ENCODE measurements at regions not wholly inside any gene's neighbourhood (a gene's known extent, or its start where the extent isn't known, plus 50 kb on each side); places are given as distances from the start of the nearest gene placed in this dataset.

DNA sequence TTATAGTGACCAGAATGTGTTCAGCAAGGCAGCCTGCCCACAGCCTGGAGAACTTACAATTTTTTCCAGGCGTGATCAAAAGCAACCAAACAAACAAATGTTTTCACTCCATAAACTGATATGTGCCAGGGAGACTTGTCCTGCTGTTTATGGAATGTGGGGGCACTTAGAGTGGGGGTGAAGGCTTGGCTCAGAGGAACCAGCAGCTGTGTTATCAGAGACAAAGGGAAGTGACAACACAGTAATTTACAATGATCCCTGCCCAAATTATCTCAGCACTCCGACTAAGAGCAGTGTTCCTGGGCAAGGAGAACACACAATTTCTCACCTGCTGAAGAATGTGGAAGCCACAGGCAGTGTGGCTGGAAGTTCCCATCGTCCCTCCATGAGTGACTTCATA is 429.1 kb upstream of the IRX4 start:
- no peaks in the 10 kb centered on the region for H3K27me3 ChIP-seq (ENCODE audit: control insufficient read depth, insufficient read depth, low read length)
- H3K9ac ChIP-seq (ENCODE audit: low read length) = no peak overlapping the region
- no peaks in the 10 kb centered on the region for H3K36me3 ChIP-seq (ENCODE audit: control insufficient read depth, insufficient read depth, low read length)
- H3K4me3 ChIP-seq (ENCODE audit: low read length) = no peak overlapping the region
- H3K4me1 ChIP-seq (ENCODE audit: control insufficient read depth, insufficient read depth, low read length) = no peaks in the 10 kb centered on the region
- no peak overlapping the region for H3K27ac ChIP-seq (ENCODE audit: low read depth, low read length)

DNA sequence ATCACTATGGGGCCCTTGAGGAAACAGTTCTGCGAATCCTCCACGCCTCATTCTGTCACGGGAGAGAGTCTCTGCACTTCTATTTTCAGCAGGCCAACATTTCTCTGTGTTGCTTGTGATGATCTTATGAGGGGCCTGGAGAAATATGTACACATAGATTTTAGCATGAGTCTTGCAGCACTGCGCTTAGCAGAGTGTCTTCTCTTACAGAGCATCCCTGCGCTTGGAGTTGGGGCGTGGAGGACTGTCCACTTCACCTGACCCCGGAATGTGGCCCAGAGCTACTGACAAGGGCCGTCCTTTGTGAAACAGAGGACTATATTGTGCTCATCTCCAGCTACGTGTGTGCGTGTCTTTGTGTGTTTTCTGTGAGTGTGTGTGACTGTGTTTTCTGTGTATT is 428.2 kb upstream of the IRX4 start:
- Histone ChIP-seq H3K4me3 (ENCODE audit: low read length) (no peak overlapping the region), H3K4me1 (ENCODE audit: control insufficient read depth, insufficient read depth, low read length) (no peaks in the 10 kb centered on the region), H3K27ac (ENCODE audit: low read depth, low read length) (no peak overlapping the region), H3K36me3 (ENCODE audit: control insufficient read depth, insufficient read depth, low read length) (no peaks in the 10 kb centered on the region), H3K9ac (ENCODE audit: low read length) (no peak overlapping the region), H3K27me3 (ENCODE audit: control insufficient read depth, insufficient read depth, low read length) (no peaks in the 10 kb centered on the region)

DNA sequence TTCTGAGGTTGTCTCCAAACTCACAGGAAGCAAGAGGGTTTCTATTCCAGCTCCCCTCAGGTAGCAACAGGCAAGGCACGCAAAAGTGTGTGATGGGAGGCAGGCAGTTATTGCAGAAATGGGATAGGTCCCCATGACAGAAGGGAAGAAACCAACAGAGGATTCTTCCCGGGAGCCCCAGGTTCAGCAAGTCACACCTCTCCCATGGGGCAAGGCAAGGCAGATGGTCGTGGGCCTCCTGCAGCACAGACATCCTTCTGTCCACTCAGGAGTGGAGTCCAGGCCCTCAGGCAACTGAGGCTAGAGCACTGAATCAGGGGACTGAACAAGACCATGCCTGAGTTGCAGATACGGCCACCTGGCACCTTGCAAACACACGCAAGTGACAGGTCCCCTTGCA is 424.9 kb upstream of the IRX4 start:
- Histone ChIP-seq H3K36me3 (ENCODE audit: control insufficient read depth, insufficient read depth, low read length) (no peaks in the 10 kb centered on the region), H3K4me3 (ENCODE audit: low read length) (no peak overlapping the region), H3K27me3 (ENCODE audit: control insufficient read depth, insufficient read depth, low read length) (no peaks in the 10 kb centered on the region), H3K4me1 (ENCODE audit: control insufficient read depth, insufficient read depth, low read length) (no peaks in the 10 kb centered on the region), H3K27ac (ENCODE audit: low read depth, low read length) (no peak overlapping the region), H3K9ac (ENCODE audit: low read length) (no peak overlapping the region)

DNA sequence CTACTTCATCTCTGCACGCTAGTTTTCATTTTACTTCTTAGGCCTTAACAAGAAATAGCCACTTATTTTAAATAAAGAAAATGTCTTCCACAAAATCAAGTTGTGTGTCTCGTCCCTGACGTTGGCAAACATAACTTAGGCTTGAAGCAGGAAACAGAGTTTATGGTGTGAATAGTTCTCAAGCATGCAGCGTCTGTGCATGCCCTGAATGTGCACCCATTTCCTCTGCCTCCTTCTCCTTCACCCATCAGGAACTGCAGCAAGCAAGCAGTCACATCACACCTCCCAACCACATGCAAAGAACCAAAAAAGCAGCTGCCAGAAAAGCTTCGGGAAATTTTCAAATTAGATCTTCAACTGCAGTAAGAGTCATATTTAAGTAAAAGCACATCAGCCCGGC is 424.0 kb upstream of the IRX4 start:
- no peak overlapping the region for H3K9ac ChIP-seq (ENCODE audit: low read length)
- H3K4me3 ChIP-seq (ENCODE audit: low read length) = no peak overlapping the region
- H3K27me3 ChIP-seq (ENCODE audit: control insufficient read depth, insufficient read depth, low read length) = no peaks in the 10 kb centered on the region
- no peak overlapping the region for H3K27ac ChIP-seq (ENCODE audit: low read depth, low read length)
- H3K4me1 ChIP-seq (ENCODE audit: control insufficient read depth, insufficient read depth, low read length) = no peaks in the 10 kb centered on the region
- H3K36me3 ChIP-seq (ENCODE audit: control insufficient read depth, insufficient read depth, low read length) = no peaks in the 10 kb centered on the region

DNA sequence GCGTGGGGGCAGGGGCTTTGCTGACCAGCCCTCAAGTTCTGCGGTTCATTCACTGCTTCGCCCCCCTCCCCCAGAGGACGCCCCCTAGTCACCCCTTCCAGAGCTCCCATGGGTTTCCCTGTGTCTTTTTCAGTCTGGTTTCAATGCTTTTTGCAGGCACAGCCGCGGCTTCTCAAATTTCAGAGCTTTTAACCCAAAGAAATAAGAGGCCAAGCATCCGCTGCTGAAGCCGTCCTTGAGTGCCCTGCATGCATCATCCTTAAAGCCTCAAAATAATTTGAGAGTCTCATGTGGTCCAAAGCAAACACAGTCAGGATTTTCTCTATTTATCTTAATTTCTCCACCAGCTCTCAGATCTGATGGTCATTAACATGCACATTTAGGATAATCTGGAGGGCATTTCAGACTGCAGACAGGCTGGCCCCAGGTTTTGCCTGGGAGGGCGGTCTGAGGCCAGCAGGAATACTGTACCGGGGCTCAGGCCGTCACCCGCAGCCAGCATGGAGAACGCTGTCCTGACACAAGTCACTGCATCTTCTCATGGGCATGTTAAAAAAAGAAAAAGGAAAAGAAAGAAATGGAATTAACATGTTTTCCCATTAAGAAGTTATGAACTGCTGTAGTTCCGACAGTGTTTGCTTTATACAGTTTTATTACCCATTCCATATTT is 420.8 kb upstream of the IRX4 start:
- H3K27me3 ChIP-seq (ENCODE audit: control insufficient read depth, insufficient read depth, low read length) = no peaks in the 10 kb centered on the region
- H3K4me3 ChIP-seq (ENCODE audit: low read length) = no peak overlapping the region
- no peaks in the 10 kb centered on the region for H3K4me1 ChIP-seq (ENCODE audit: control insufficient read depth, insufficient read depth, low read length)
- no peaks in the 10 kb centered on the region for H3K36me3 ChIP-seq (ENCODE audit: control insufficient read depth, insufficient read depth, low read length)
- no peak overlapping the region for H3K9ac ChIP-seq (ENCODE audit: low read length)
- H3K27ac ChIP-seq (ENCODE audit: low read depth, low read length) = no peak overlapping the region

DNA sequence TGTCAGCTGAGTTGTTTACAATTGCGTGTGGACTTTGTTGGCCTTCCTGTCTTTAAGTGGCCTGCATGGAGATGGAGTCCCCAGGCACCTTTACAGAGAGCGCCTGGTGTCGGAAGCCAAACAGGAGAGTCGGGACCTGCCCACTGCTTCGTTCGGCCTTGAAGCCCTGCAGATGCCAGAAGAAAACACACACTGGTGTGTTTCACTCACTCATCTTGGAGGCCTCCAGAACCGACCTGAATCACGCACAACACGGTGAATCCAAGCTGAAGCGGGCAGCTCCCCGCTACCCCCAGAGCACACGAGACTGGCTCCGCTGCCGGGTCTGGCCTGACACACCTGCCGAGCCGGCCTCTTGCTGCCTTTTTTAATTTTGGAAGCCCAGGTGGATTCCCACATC is 419.4 kb upstream of the IRX4 start:
- no peak overlapping the region for H3K27ac ChIP-seq (ENCODE audit: low read depth, low read length)
- H3K27me3 ChIP-seq (ENCODE audit: control insufficient read depth, insufficient read depth, low read length) = no peaks in the 10 kb centered on the region
- H3K4me3 ChIP-seq (ENCODE audit: low read length) = no peak overlapping the region
- no peaks in the 10 kb centered on the region for H3K36me3 ChIP-seq (ENCODE audit: control insufficient read depth, insufficient read depth, low read length)
- H3K9ac ChIP-seq (ENCODE audit: low read length) = no peak overlapping the region
- H3K4me1 ChIP-seq (ENCODE audit: control insufficient read depth, insufficient read depth, low read length) = no peaks in the 10 kb centered on the region

DNA sequence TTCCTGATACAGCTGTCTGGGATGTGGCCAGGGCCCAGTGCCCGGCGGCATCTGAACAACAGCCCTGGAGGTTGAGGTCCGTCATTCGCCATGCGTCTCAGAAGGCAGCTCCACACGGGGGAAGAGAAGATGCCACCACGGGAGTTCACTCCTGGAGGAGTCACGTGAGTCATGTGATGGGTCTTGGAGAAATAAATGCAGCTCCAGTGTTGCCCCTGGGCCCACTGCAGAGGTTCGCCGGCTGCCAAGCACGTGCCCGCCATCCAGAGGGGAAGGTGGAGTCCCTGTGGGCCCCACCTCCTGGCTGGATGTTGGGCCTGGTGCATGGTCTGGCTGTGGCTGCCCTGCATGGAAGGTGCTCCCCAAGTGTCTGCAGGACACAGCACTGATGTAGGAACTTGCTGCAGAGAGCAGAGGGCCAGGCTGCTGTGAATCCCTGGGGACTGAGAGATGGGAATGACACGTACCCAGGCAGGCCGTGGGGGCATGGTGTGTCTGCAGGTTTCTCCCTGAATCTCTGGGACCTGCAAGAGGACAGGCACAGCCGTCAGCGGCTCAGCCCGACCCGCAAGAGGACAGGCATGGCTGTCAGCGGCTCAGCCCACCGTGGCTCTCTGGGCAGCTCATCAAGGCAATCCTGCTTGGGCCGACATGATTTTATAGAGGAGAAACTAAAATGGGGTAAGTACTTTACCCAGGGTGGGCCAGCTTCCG is 418.3 kb upstream of the IRX4 start:
- Histone ChIP-seq H3K9ac (ENCODE audit: low read length) (no peak overlapping the region), H3K4me1 (ENCODE audit: control insufficient read depth, insufficient read depth, low read length) (no peaks in the 10 kb centered on the region), H3K4me3 (ENCODE audit: low read length) (no peak overlapping the region), H3K36me3 (ENCODE audit: control insufficient read depth, insufficient read depth, low read length) (no peaks in the 10 kb centered on the region), H3K27ac (ENCODE audit: low read depth, low read length) (no peak overlapping the region), H3K27me3 (ENCODE audit: control insufficient read depth, insufficient read depth, low read length) (no peaks in the 10 kb centered on the region)

DNA sequence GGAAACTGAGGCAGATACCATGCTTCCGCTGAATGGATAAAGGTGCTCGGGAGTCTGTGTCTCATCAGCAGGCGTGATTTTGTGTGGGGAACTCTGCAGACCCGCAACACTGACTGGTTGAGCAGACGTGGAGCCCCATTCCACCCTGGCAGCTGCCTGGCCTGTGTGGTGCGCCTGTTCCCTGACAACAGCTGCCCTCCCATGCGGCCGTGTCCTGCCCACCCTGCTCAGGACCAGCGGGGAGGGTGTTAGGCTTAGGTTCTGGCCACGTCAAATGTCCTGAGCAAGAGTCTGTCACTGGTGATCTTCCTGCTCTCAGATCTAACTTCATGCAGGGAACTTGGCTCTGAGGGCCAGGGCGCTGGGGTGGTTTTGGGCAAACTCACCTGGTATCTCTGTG is 417.7 kb upstream of the IRX4 start:
- Histone ChIP-seq H3K4me3 (ENCODE audit: low read length) (no peak overlapping the region), H3K36me3 (ENCODE audit: control insufficient read depth, insufficient read depth, low read length) (no peaks in the 10 kb centered on the region), H3K4me1 (ENCODE audit: control insufficient read depth, insufficient read depth, low read length) (no peaks in the 10 kb centered on the region), H3K27me3 (ENCODE audit: control insufficient read depth, insufficient read depth, low read length) (no peaks in the 10 kb centered on the region), H3K27ac (ENCODE audit: low read depth, low read length) (no peak overlapping the region), H3K9ac (ENCODE audit: low read length) (no peak overlapping the region)

DNA sequence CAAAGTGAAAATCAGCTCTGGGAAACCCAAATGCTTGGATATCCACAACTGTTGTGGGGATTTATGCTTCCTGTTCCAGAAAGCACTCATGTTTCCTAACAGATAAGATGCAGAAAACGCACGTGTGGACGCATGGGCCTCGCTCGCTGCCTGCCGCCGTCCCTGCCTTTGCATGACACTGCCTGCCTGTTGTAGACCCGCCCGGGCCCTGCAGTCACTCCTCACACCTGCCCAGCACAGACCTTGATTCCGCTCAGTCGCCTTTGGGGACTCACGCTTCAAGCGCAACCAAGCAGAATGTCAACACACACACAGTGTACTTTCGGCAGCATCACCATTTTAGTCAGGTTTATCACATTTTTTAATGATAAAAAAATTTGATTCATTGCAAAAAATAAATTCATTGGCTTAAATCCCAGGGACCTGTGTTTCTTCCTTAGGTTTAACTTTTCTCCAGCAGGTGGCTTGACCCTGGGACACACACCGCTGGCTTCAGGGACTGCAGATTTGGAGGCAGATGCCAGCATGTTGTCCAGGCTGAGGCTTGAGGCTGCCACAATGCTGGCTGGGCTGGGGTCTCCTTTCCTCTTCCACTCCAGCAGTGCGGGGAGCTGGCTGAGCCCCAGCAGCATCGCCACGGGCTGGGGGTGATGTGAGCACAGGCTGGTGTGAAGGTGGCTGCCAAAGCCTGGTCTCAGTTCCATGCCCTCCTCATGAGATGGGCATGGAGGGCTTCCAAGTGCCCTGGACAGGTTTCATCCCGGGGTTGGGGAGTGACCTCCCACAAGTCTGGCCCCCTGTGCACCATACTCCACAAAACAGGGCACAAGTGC is 416.9 kb upstream of the IRX4 start:
- Histone ChIP-seq H3K27me3 (ENCODE audit: control insufficient read depth, insufficient read depth, low read length) (no peaks in the 10 kb centered on the region), H3K36me3 (ENCODE audit: control insufficient read depth, insufficient read depth, low read length) (no peaks in the 10 kb centered on the region)

DNA sequence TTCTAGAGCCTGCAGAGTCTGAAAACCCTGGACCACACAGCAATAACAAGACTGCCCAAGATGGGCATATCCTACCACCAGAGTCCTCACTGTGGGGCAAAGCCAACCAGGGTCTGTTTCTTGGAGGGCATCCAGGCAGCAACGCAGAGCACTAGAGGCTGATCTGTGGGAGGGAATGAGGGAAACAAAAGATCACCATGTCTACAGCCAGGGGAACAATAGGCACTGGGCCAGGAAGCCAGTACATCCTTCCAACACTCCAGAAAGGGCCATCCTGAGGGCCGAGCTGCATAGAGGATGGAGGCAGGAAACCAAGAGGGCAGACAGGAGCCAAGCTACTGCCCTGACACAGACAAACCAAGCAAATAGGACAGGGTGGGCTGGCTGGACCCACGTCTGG is 416.1 kb upstream of the IRX4 start:
- Histone ChIP-seq H3K27ac (ENCODE audit: low read depth, low read length) (no peak overlapping the region), H3K27me3 (ENCODE audit: control insufficient read depth, insufficient read depth, low read length) (no peaks in the 10 kb centered on the region), H3K36me3 (ENCODE audit: control insufficient read depth, insufficient read depth, low read length) (no peaks in the 10 kb centered on the region), H3K9ac (ENCODE audit: low read length) (no peak overlapping the region), H3K4me1 (ENCODE audit: control insufficient read depth, insufficient read depth, low read length) (no peaks in the 10 kb centered on the region), H3K4me3 (ENCODE audit: low read length) (no peak overlapping the region)

More for the DNA sequence above, 416.9 kb upstream of the IRX4 start:
- Histone ChIP-seq H3K9ac (ENCODE audit: low read length) (no peak overlapping the region), H3K27ac (ENCODE audit: low read depth, low read length) (no peak overlapping the region), H3K4me1 (ENCODE audit: control insufficient read depth, insufficient read depth, low read length) (no peaks in the 10 kb centered on the region), H3K4me3 (ENCODE audit: low read length) (no peak overlapping the region)

DNA sequence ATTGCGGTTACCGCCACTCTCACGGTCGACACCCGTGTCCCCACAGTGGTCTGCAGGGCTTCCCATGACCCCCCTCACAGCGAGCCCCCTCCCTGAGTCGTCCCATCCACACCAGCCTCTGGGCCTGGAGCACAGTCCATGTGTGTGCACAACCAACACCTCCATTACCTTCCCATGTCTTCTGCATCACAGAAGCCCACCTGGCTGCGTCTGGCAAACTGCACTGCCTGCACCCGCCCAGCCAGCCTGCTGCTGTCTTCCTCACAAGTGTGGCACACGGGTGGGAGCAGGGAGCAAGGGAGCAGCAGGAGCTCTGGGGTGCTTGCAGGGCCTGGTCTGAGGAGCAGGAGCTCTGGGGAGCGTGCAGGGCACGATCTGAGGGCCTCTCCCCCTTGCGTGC is 415.3 kb upstream of the IRX4 start:
- Histone ChIP-seq H3K27me3 (ENCODE audit: control insufficient read depth, insufficient read depth, low read length) (no peaks in the 10 kb centered on the region), H3K27ac (ENCODE audit: low read depth, low read length) (no peak overlapping the region), H3K4me3 (ENCODE audit: low read length) (no peak overlapping the region), H3K36me3 (ENCODE audit: control insufficient read depth, insufficient read depth, low read length) (no peaks in the 10 kb centered on the region), H3K9ac (ENCODE audit: low read length) (no peak overlapping the region), H3K4me1 (ENCODE audit: control insufficient read depth, insufficient read depth, low read length) (no peaks in the 10 kb centered on the region)

DNA sequence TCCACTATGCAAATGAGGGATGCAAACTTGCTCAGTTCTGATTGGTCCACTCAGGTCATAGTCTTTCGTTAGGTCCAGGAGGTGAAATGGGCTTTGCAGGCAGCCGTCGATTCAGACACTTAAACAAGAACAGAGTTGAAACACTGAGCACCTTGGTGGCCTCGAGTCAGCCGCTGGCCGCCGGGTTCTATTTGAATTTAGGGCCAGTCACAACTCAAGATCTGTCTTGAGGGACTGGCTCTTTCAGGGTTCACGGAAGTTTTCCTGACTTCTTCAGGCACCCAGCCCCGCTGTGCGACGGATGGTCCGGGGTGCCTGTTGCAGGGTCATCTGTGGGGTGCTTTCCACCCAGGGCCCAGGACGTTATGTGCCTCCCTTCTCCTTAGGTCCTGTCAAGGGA is 412.8 kb upstream of the IRX4 start:
- no peaks in the 10 kb centered on the region for H3K36me3 ChIP-seq (ENCODE audit: control insufficient read depth, insufficient read depth, low read length)
- H3K27ac ChIP-seq (ENCODE audit: low read depth, low read length) = no peak overlapping the region
- H3K4me3 ChIP-seq (ENCODE audit: low read length) = no peak overlapping the region
- no peaks in the 10 kb centered on the region for H3K4me1 ChIP-seq (ENCODE audit: control insufficient read depth, insufficient read depth, low read length)
- H3K9ac ChIP-seq (ENCODE audit: low read length) = no peak overlapping the region
- no peaks in the 10 kb centered on the region for H3K27me3 ChIP-seq (ENCODE audit: control insufficient read depth, insufficient read depth, low read length)
